GM19468 (cell line): ENCODE measurements at regions not wholly inside any gene's neighbourhood (a gene's known extent, or its start where the extent isn't known, plus 50 kb on each side); places are given as distances from the start of the nearest gene placed in this dataset.
"Not testable (repeated sequence)": the region's sequence is repeated elsewhere in the genome, so short reads cannot be mapped to it uniquely, and the experiment has no call there.

ENCODE experiments used
- ATAC-seq: cut with Tn5 transposase; IDR thresholded peaks from one replicate; pipeline ENCODE4 v1.9.1; 2021; ENCODE audit warnings: mild to moderate bottlenecking, moderate library complexity, moderate number of reproducible peaks; ENCODE audit not compliant: unreplicated experiment; ENCODE audit errors: extremely low read depth

DNA sequence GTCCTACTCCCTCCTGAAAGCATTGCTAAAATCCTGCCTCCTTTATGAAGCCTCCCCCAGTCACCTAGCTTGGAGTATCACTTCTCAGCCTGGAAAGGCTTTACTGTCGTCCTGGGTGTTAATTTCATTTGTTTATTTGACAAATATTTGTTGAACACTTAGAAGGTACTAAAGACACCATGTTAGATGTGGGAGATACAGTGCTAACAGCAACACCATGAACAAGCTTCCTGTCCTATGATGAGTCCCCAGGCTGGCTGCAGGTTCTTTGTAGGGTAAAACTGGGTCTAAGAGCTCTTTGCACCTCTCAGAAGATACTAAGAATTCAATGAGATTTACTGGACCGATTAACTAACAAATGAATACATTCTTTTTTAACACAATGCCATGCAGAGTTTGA is 109.2 kb upstream of the TMEM170B start:
- no peak for ATAC-seq

DNA sequence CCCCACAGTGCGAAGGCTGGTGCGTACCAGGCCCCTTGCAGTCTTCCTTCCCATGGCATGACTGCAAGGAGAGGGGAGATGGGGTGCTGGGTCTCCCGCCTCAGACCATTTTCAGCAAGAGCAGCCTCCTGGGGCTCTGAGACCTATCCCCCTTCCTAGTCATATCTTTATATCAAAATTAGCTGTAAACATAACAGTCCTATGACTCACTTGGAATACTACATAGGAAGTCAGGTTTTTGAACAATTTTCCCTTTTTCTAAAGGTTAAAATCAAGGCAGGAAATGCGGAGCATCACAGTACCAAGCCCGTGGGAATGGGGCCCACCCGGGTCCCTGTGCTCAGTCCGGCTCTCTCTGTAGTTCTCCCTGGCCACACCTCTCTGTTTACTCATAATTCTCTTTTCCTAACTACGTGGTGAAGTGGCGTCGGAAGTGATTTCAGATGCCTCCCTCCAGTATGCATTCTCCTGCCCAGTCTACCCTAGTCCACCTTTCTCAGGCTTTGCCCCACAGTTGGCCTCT is 109.8 kb upstream of the TMEM170B start:
- ATAC-seq, result no peak

DNA sequence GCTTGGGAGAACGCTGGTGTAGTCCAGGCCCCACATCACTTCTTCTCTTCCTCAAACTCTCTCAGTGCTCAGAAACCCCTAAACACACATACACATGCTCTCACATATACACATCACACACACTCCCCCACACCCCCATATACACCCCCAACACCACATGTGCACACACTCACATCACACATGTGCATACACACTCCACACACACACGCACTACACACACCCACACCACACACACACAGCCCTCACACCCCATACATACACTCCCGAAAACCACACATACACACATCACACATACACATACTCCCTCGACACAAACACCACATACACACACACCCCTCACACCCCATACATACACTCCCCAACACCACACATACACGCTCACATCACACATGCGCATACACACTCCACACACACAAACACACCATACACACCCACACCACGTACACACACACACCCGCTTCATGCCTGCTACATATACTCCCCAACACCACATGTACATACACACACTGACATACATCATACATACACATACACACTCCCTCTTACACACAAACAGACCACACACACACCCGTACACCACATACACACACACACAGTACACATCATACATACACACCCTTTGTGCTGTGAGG is 110.3 kb upstream of the TMEM170B start:
- no peak for ATAC-seq

DNA sequence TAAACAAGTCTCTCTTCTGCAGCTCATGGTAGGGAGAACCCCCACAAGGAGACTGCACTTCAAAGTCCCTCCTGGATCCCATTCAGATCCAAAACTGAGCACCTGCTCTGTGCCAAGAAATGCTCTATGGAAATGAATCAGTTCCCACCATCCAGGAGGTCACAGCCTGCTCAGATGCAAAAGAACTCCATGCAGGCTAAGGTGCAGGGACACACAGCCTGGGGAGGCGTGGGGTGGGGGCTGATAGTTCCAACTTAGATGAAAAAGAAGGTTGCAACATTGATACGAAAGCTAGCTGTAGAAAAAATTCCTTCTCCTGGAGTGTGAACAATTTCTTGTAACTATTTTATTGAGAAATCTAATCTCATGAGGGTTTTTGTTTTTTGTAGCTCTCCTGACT is 111.0 kb upstream of the TMEM170B start:
- no peak for ATAC-seq

DNA sequence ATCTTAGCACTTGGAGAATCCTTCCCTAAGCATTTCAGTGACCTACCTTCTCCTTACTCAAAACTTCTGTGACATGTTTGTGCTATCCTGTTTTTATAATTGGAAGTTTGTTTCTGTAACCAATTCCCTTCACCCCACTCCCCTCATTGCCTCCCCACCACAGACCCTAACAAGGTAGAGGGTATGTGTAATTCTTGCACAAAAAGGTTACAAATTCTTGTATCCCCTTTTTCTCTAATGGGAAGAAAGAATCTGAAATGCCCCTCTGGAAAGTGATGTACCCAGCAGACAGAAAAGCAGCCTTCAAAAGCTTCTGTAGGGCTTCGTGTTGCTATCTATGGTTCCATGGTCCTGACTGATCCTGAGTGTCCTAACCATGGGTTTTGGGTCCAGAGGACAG is 111.7 kb upstream of the TMEM170B start:
- no peak for ATAC-seq

DNA sequence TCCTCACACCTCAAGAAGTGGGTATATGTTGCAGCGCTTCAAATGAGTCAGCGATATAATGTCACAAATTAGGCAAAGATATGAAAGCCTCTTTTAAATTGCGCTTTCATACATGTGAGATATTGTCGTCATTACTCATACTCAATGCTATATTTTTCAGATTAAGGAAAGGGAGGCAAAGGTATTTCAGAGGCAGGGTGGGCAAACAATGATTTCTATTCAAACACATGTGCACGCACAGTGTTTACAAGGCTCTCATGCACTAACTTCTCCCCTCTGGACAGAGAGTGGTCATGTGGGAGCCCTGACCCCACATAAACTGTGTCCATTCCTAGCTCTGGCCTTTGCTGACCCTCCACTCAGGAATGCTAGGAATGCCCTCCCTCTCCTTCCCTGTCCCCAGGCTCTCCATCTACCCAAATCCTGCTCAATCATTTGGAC is 112.1 kb upstream of the TMEM170B start:
- ATAC-seq, result no peak

DNA sequence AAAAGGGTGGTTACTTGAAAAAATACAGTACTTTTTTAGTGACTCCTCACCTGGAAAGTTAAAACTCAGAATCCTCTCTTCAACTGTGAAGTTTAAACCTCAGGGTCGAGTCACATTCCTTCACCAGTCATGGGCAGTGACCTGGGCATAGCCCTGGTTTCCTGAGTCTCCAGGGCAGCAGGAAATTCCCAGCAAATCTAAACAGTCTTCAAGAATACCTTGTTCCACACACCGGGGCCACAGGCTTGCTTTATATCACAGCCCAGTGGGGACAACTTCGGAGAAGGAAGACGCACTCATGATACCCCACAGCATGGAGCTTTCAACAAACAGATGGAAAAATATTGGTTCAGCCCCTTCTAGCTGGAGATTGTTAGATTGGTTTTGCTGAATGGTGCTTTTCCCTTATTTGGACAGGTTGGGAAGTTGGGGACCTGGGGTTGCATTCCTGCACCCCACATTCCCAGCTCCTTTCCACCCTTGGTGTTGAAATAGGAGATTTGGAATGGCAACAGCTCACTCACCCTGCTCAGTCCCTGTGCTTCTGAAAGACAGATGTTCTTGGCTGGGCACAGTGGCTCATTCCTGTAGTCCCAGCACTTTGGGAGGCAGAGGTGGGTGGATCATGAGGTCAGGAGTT is 113.0 kb upstream of the TMEM170B start:
- no peak for ATAC-seq

DNA sequence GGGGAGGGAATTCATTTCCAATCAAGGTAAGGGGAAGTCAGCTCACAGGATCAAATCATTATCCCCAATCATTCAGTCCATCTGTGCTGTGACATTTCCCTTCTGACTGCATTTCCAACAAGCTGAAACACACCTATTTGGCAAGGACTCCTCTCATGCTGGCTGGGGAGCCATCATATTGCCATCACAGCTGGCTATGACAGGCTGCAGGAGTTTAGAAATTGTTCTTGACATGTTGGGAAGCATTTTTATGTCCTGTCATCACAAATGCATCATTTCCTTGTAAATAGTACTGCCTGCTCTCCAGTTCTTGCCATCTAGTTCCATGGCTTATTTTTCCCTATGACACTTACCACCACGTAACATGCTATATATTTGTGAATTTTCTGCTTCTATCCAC is 113.9 kb upstream of the TMEM170B start:
- no peak for ATAC-seq

DNA sequence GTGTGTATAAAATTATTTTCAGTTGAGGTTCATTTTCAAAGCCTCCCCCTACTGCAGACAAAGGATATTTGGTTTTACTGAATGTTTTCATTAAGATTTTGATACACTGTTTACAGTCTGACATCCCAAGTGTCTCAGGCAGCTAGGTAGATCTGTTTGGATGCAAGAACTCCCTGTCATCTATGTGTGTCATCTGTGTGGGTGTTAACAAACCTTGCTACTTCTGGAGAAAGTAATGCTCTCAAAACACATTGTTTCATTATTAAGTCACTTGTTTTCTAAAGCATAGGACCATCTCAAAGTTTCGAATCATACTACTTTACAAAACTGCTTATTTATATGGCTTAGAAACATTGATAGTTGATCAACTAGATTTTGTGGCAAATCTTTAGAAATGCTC is 114.5 kb upstream of the TMEM170B start:
- no peak for ATAC-seq

DNA sequence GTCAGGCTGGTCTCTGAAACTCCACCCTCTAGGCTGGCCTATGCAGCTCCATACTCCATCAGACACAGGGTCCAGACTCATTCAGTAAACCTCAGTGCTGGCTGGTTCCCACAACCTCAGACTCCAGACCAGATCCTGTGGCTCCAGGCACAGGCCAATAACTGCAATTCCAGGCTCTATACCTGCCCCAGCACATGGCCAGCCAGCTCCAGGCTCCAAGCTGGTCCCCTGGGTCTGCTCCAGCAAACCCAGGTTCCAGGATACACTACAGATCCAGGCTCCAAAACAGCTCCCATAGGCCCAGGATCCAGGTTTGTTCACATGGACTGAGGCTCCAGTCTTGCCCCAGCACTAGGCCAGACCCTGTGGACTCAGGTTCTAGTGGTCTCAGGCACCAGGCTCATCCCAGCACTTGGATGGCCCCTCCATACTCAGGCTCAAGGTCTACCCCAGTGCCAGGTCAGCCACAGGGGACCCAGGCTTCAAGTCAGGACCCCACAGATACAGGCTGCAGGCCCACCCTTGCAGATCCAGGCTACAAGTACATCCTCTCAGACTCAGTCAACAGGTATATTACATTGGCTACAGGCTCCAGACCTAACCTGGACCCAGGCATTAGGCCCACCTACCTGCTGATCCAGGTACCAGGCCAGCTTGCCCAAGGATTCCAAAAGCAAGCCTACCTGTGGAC is 117.6 kb upstream of the TMEM170B start:
- ATAC-seq, result no peak

DNA sequence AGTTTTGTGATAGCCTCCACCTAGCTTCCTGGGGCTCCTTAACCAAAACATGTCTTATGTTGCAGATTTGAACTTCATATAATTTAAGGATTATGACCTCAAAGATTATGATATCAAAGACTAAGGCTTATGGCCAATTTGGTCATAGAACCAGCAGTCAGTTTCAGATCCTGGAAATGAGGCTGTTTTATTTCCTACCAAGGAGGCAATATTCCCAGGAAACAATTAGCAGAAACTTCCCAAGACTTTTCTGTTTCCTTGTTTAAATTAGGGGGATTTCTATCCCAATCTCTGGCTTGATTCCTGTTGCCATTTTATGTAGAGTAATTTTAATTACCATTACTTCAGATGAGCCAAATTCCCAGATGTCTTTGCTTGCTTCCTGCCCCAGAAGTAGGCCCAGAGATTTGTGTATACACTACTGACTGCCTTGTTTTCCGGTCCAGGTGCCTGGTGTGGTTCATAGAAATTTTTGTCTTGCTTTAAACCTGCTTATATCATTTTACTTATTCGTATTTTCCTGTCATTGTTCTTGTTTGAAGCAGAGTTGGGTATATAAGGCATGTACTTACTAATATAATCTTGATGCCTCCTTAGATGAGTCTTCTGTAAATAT is 119.2 kb upstream of the TMEM170B start:
- ATAC-seq, result no peak

DNA sequence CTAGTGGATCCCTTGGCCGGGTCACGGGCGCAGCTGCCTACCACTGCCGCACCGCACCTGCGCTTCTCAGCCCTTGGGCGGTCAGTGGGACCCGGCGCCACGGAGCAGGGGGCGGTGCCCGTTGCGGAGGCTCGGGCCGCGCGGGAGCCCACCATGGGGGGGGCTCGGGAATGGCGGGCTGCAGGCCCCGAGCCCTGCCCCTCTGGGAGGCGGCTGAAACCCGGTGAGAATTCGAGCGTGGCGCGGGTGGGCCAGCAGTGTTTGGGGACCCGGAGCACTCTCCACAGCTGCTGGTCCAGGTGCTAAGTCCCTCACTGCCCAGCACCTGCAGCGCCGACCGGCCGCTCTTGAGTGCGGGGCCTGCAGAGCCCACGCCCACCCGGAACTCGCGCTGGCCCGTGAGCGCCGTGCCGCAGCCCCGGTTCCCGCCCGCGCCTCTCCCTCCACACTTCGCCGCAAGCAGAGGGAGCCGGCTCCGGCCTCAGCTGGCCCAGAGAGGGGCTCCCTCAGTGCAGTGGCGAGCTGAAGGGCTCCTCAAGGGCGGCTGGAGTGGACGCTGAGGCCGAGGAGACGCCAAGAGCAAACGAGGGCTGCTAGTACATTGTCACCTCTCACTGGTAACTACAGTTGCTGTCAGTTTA is 120.5 kb upstream of the TMEM170B start:
- no peak for ATAC-seq

DNA sequence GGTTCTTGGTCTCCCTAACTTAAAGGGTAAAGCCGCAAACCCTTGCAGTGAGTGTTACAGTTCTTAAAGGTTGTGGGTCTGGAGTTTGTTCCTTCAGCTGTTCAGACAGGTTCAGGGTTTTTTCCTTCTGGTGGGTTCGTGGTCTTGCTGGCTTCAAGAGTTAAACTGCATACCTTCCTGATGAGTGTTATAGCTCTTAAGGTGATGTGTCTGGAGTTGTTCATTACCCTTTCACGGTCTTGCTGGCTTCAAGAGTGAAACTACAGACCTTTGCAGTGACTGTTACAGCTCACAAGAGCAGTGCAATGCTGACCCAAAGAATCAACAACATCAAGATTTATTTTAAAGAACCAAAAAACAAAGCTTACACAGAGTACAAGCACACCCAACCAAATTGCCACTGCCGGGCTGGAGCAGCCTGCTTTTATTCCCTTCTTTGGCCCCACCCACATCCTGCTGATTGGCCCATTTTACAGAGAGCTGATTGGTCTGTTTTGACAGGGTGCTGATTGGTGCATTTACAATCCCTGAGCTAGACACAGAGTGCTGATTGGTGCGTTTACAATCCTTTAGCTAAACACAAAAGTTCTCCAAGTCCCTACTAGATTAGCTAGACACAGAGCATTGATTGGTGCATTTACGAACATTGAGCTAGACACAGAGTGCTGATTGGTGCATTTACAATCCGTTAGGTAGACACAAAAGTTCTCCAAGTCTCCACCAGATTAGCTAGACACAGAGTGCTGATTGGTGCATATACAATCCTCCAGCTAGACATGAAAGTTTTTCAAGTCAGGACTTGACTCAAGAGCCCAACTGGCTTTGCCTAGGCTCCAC is 121.2 kb upstream of the TMEM170B start:
- not testable (repeated sequence) for ATAC-seq

DNA sequence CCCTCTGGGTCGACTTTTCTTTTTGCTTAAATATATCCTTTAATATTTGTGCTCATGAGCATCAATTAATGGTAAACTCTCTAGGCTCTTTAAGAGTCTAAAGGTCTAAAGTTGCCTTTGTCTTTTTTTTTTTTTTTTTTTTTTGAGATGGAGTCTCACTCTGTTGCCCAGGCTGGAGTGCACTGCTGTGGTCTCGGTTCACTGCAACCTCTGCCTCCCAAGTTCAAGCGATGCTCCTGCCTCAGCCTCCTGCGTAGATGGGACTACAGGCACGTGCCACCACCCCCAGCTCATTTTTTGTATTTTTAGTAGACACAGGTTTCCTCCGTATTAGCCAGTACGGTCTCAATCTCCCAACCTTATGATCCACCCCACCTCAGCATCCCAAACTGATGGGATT is 122.0 kb upstream of the TMEM170B start:
- no peak for ATAC-seq

DNA sequence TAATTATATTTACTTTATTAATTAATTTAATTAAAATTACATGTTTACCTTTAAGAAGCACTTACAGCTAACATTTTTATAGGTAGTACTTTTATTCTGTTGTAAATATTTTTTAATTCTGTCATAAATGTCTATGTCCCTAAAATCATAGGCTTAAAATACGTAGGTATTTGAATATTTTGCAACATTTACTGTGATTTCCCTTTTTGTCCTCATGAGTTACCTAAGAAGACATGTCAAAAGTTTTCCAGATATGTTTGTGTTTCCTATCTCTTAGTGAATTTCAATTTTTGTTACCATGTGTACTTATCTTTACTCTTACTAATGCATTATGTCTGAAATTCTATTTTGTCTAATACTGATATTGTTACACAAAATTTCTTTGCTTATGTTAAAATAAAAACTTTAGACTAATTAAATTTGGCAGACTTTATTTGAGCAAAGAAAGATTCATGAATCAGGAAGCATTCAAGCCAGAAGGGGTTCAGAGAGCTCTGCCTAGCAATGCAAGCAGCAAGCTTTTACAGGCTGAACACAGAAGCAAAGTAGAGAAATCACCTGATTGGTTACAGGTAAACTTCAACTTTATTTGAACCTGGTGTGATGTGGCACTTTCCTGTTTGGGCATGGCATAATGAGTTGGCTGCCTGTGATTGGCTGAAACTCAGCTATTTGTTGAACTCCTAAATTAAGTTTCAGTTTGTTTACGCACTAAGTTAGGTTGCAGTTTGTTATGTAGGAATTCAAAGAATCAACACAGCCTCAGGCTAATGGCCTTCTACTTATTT is 123.2 kb upstream of the TMEM170B start:
- no peak for ATAC-seq

DNA sequence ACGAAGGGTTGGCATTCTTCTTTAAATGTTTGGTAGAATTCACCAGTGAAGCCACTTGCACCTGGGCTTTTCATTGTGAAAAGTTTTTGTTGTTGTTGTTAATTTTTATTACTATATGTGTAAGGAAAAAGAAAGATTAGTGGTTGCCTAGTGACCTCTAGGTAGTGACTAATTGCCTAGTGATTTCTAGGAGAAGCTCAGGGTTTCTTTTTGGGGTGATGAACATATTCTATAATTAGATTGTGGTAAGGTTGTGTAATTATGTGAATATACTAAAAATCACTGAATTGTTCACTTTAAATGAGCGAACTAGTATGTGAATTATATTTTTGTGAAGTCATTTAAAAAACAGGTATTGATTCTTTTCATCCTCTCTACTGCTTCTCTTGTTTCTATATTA is 123.8 kb upstream of the TMEM170B start:
- ATAC-seq, result no peak

DNA sequence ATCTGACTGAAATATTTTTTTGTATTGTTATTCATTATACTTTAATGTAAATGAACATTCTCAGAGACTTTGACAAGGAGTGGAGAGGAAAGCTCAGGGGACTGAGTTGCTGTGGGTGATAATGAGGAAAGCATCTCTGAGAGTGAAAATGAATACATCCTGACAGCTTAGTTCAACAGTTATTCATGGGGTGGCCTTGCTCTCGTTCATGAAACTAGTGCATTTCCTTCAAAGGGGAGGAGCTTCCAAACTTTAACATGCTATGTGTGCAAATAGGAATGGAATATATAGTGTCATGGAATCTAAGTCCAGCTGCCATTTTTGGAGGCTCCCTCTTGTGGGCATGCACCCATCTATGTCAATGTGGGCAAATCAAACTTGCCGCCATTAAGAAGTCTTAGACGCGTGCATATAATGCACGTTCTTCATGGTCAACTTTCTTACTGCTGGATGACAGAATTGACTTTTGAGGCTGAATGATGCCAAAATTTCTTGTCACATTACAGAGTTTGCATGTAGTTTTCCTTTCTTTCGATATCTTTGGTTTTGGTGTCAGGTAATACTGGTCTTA is 124.3 kb upstream of the TMEM170B start:
- no peak for ATAC-seq

DNA sequence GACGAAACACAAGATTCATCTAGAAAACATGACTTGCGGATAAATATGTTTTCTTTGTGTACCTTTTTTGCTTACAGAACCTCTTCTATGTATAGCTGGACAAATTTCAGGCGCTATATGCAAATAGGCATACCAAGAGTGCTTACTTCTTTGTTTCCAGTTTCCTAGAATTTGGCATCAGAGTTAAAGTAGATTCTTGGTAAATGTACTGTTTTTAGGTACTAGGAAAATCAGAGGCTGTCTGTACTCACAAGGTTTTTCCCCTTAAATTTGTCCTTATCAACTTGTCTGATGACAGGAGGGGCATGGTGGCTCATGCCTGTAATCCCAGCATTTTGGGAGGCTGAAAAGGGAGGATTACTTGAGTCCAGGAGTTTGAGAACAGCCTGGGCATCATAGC is 124.9 kb upstream of the TMEM170B start:
- ATAC-seq, result no peak

DNA sequence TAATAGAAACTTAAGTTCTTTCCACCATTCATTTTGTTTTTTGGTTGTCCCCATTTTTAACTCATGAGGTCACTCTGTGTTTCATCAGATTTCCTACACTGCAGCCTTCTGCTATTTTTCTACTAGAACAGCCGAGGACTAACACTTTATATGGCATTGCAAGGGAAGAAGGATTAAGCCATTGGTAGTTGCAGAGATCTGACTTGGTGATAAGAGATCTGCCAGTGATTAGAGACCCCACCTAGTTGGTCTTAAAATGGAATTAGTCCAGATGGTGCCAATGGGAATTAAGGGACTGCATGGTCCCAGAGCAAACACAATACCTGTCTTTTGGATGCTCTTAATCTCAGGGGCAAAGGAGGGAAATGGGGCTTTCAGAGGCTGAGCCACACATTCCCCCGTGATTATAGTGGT is 125.5 kb upstream of the TMEM170B start:
- ATAC-seq, result no peak
